IMR-90 (cell line): ENCODE measurements at regions not wholly inside any gene's neighbourhood (a gene's known extent, or its start where the extent isn't known, plus 50 kb on each side); places are given as distances from the start of the nearest gene placed in this dataset.
A peak's percentile ranks its signal among the peaks of the same experiment; 100 is the strongest.

Experiments used
- ATAC-seq: fragments of 200-7000 bp; cut with Tn5 transposase; 2 replicates; pipeline ENCODE4 v1.9.1; 2020; ENCODE audit warnings: low read depth, mild to moderate bottlenecking, moderate library complexity
- BruUV-seq: library from RNA; stranded (reverse); fragments of 400-500 nt; replicated peaks from 2 replicates; lab custom pipeline; 2021; lab: Mats Ljungman, UMichigan
- CTCF ChIA-PET: fragments of 300-600 bp; formaldehyde crosslinking; extraction: SDS; loops from one replicate; lab custom pipeline; 2021; ENCODE audit warnings: antibody characterized with exemption; lab: Yijun Ruan, JAX
- POLR2A ChIA-PET: fragments of 300-600 bp; sonication (Branson Sonifier 250); formaldehyde crosslinking; loops from one replicate; lab custom pipeline; 2022; ENCODE audit warnings: antibody characterized with exemption; ENCODE audit not compliant: unreplicated experiment; lab: Charles Lee
- DNase-seq: peaks from one replicate; pipeline ENCODE4 v3.0.0; 2013
- H2AFZ ChIP-seq: replicated peaks from 2 replicates; pipeline ENCODE3; 2013; ENCODE audit warnings: low read length, mild to moderate bottlenecking; ENCODE audit not compliant: poor library complexity
- H2AK5ac ChIP-seq: 2 replicates; pipeline ENCODE4 v1.6.1; 2013; ENCODE audit warnings: low read depth, low read length, inconsistent platforms
- H2AK9ac ChIP-seq: replicated peaks from 2 replicates; pipeline ENCODE3; 2013; ENCODE audit warnings: mild to moderate bottlenecking, low read depth, low read length, moderate library complexity; ENCODE audit not compliant: poor library complexity
- H2BK120ac ChIP-seq: 2 replicates; pipeline ENCODE4 v1.6.1; 2013; ENCODE audit warnings: low read depth, low read length, inconsistent platforms
- H2BK15ac ChIP-seq: 3 replicates; pipeline ENCODE4 v1.6.1; 2013; ENCODE audit warnings: low read depth, low read length, inconsistent platforms
- H2BK20ac ChIP-seq: 2 replicates; pipeline ENCODE4 v1.6.1; 2013; ENCODE audit warnings: low read depth, mild to moderate bottlenecking, inconsistent platforms, low read length, moderate library complexity
- H2BK5ac ChIP-seq: 2 replicates; pipeline ENCODE4 v1.6.1; 2013; ENCODE audit warnings: mild to moderate bottlenecking, low read depth, low read length, inconsistent platforms; ENCODE audit not compliant: poor library complexity, severe bottlenecking
- H3K14ac ChIP-seq: replicated peaks from 2 replicates; pipeline ENCODE4 v1.6.1; 2013; ENCODE audit warnings: low read depth, low read length, inconsistent platforms
- H3K18ac ChIP-seq: 2 replicates; pipeline ENCODE4 v1.6.1; 2013; ENCODE audit warnings: low read depth, low read length, control low read depth
- H3K23ac ChIP-seq: 2 replicates; pipeline ENCODE4 v1.6.1; 2013; ENCODE audit warnings: low read depth, low read length, inconsistent platforms
- H3K27ac ChIP-seq: 2 replicates; pipeline ENCODE4 v1.5.1; 2013; ENCODE audit warnings: mild to moderate bottlenecking, control low read depth, low read length; ENCODE audit not compliant: insufficient read depth
- H3K27me3 ChIP-seq: 2 replicates; pipeline ENCODE4 v1.6.1; 2013; ENCODE audit warnings: low read length; ENCODE audit not compliant: control insufficient read depth, insufficient read depth
- H3K36me3 ChIP-seq: 2 replicates; pipeline ENCODE4 v1.6.1; 2013; ENCODE audit warnings: low read length, mixed read lengths; ENCODE audit not compliant: control insufficient read depth, insufficient read depth
- H3K4ac ChIP-seq: 2 replicates; pipeline ENCODE4 v1.6.1; 2013; ENCODE audit warnings: low read depth, low read length, inconsistent platforms
- H3K4me1 ChIP-seq: 2 replicates; pipeline ENCODE4 v1.6.1; 2013; ENCODE audit warnings: low read length, mixed read lengths; ENCODE audit not compliant: control insufficient read depth, insufficient read depth
- H3K4me2 ChIP-seq: 2 replicates; pipeline ENCODE4 v1.6.1; 2013; ENCODE audit warnings: low read depth, mild to moderate bottlenecking, control low read depth, low read length, moderate library complexity
- H3K4me3 ChIP-seq: 2 replicates; pipeline ENCODE4 v1.5.1; 2013; ENCODE audit warnings: low read depth, mild to moderate bottlenecking, control low read depth, low read length, moderate library complexity; ENCODE audit not compliant: insufficient read depth
- H3K56ac ChIP-seq: 2 replicates; pipeline ENCODE4 v1.6.1; 2013; ENCODE audit warnings: low read length, inconsistent platforms; ENCODE audit not compliant: insufficient read depth; ENCODE audit errors: extremely low read depth
- H3K79me1 ChIP-seq, 2 experiments: 2 replicates each; pipeline ENCODE4 v1.6.1; 2013; ENCODE audit warnings: low read length in 2 of 2, inconsistent platforms in 1 of 2, low read depth in 1 of 2
- H3K9ac ChIP-seq: 2 replicates; pipeline ENCODE4 v1.6.1; 2013; ENCODE audit warnings: low read depth, low read length, control low read depth
- H3K9me1 ChIP-seq: 2 replicates; pipeline ENCODE4 v1.6.1; 2013; ENCODE audit warnings: low read length, inconsistent platforms; ENCODE audit not compliant: insufficient read depth
- H3K9me3 ChIP-seq: 2 replicates; pipeline ENCODE4 v1.6.1; 2013; ENCODE audit warnings: low read length; ENCODE audit not compliant: control insufficient read depth, insufficient read depth
- H4K20me1 ChIP-seq: 2 replicates; pipeline ENCODE4 v1.6.1; 2013; ENCODE audit warnings: low read length, inconsistent platforms; ENCODE audit not compliant: insufficient read depth
- H4K5ac ChIP-seq: 2 replicates; pipeline ENCODE4 v1.6.1; 2013; ENCODE audit warnings: mild to moderate bottlenecking, low read depth, low read length, control low read depth
- H4K8ac ChIP-seq, 2 experiments: 2 replicates each; pipeline ENCODE4 v1.6.1; 2013; ENCODE audit warnings: low read depth in 2 of 2, low read length in 2 of 2, control low read depth in 1 of 2, inconsistent platforms in 1 of 2
- H4K91ac ChIP-seq: 2 replicates; pipeline ENCODE4 v1.6.1; 2013; ENCODE audit warnings: low read depth, low read length, inconsistent platforms; ENCODE audit not compliant: insufficient read depth
- BHLHE40 ChIP-seq: fragments of 150-350 bp; IDR thresholded peaks from 2 replicates; pipeline ENCODE4 v1.6.1; 2016; ENCODE audit warnings: mild to moderate bottlenecking, low read depth, low read length
- CHD1 ChIP-seq: IDR thresholded peaks from 2 replicates; pipeline ENCODE4 v1.6.1; 2012; ENCODE audit warnings: low read depth, low read length, improper control_type of control experiment
- FOS ChIP-seq: fragments of 150-350 bp; IDR thresholded peaks from 2 replicates; pipeline ENCODE4 v1.6.1; 2016; ENCODE audit warnings: low read depth, low read length
- MXI1 ChIP-seq: IDR thresholded peaks from 2 replicates; pipeline ENCODE4 v1.6.1; 2012; ENCODE audit warnings: low read depth, mild to moderate bottlenecking, low read length, moderate library complexity, borderline replicate concordance
- NFE2L2 ChIP-seq: fragments of 150-350 bp; IDR thresholded peaks from 2 replicates; pipeline ENCODE4 v1.6.1; 2016; ENCODE audit warnings: low read depth, mild to moderate bottlenecking, low read length
- RCOR1 ChIP-seq: IDR thresholded peaks from 2 replicates; pipeline ENCODE4 v1.6.1; 2012; ENCODE audit warnings: mild to moderate bottlenecking, low read length, improper control_type of control experiment; ENCODE audit not compliant: insufficient replicate concordance
- SMC3 ChIP-seq: fragments of 150-350 bp; IDR thresholded peaks from 2 replicates; pipeline ENCODE4 v1.6.1; 2016; ENCODE audit warnings: low read depth, mild to moderate bottlenecking, antibody characterized with exemption, low read length, moderate library complexity
- WGBS, 2 experiments: methylation state at CpG; one replicate each; pipeline versions ENCODE4 v1.1.5 to v1.1.7; 2013; ENCODE audit warnings: missing lambda C conversion rate in 2 of 2; ENCODE audit not compliant: insufficient read length in 1 of 2; ENCODE audit errors: extremely low coverage in 2 of 2; 5-methylcytosine and 5-hydroxymethylcytosine counted together
- dilution Hi-C: fragments of 300-500 bp; cut with HindIII; formaldehyde crosslinking; loops from one replicate; pipeline ENCODE4 v1.14.3; 2018; ENCODE audit warnings: low sequenced_read_pairs; ENCODE audit not compliant: unreplicated experiment
- in situ Hi-C: fragments of 300-500 bp; cut with MboI; formaldehyde crosslinking; loops from 3 replicates; pipeline ENCODE4 v1.14.3; 2019; ENCODE audit warnings: low sequenced_read_pairs, inconsistent platforms, mixed read lengths
- intact Hi-C: fragments of 100-400 bp; cut with micrococcal nuclease; formaldehyde crosslinking; loops from 2 replicates; pipeline ENCODE4 v1.10.0; 2022
- TF ChIP-seq, protein P1 (sequence below): fragments of 150-350 bp; IDR thresholded peaks from 2 replicates; pipeline ENCODE4 v1.6.1; 2017; ENCODE audit warnings: mild to moderate bottlenecking, antibody characterized with exemption, low read length, low read depth

- CTCF ChIA-PET: no interaction called here
- no peak overlapping the region for H3K23ac ChIP-seq
- no peak overlapping the region for H4K5ac ChIP-seq
- H3K9me3 ChIP-seq: no peaks in the 10 kb centered on the region; the same call in 1 of the 2 replicates
- H3K14ac ChIP-seq: no peak overlapping the region
- POLR2A ChIA-PET: no interaction called here
- H2BK120ac ChIP-seq: no peak overlapping the region
- no TSS peak for BruUV-seq
- no peaks in the 10 kb centered on the region for H3K27me3 ChIP-seq
- no peaks in the 10 kb centered on the region for H3K9me1 ChIP-seq
- no peak overlapping the region for H2BK20ac ChIP-seq
- H3K4me2 ChIP-seq: no peak overlapping the region
- WGBS, 2 experiments: 56% methylated on average over 3 of the region's 6 CpGs; no CpG with 5 or more reads in 1 of the 2 experiments
- no peak overlapping the region for H3K56ac ChIP-seq
- H2BK15ac ChIP-seq: no peak overlapping the region
- H3K4me3 ChIP-seq: no peak overlapping the region
- H2AK5ac ChIP-seq: 0 out of 2 replicates have a peak overlapping the region, but pooled peaks have one; percentile 33
- no peak for ATAC-seq
- no peak overlapping the region for H4K91ac ChIP-seq
- H3K9ac ChIP-seq: no peak overlapping the region
- H2BK5ac ChIP-seq: no peak overlapping the region
- H3K36me3 ChIP-seq: no peaks in the 10 kb centered on the region
- no peak overlapping the region for H2AK9ac ChIP-seq
- H3K4ac ChIP-seq: 0 out of 2 replicates have a peak overlapping the region, but pooled peaks have one; percentile 16
- dilution Hi-C loops: no loop called here
- no peaks in the 10 kb centered on the region for H4K20me1 ChIP-seq
- intact Hi-C loops: no loop called here
- DNase-seq: no peak
- in situ Hi-C loops: no loop called here
- no peaks in the 10 kb centered on the region for H3K4me1 ChIP-seq
- H4K8ac ChIP-seq: no peak overlapping the region
- no peak overlapping the region for H3K18ac ChIP-seq
- TF ChIP-seq RCOR1 (no peak), SMC3 (no peak), BHLHE40 (no peak), MXI1 (no peak), CHD1 (no peak), NFE2L2 (no peak), FOS (no peak)
- TF ChIP-seq, protein P1, sequence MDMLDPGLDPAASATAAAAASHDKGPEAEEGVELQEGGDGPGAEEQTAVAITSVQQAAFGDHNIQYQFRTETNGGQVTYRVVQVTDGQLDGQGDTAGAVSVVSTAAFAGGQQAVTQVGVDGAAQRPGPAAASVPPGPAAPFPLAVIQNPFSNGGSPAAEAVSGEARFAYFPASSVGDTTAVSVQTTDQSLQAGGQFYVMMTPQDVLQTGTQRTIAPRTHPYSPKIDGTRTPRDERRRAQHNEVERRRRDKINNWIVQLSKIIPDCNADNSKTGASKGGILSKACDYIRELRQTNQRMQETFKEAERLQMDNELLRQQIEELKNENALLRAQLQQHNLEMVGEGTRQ: no peak
- no peaks in the 10 kb centered on the region for H3K79me1 ChIP-seq
- H2AFZ ChIP-seq: no peak overlapping the region
- H3K27ac ChIP-seq: no peak overlapping the region
Measured at GRCh38 chr6:134734312-134734869, 215.5 kb downstream of the ALDH8A1 start.
